ENCODE measurements at regions not wholly inside any gene's neighbourhood (a gene's known extent, or its start where the extent isn't known, plus 50 kb on each side); places are given as distances from the start of the nearest gene placed in this dataset.
"Not testable (repeated sequence)": the region's sequence is repeated elsewhere in the genome, so short reads cannot be mapped to it uniquely, and the experiment has no call there.

- DNase-seq (ENCODE audit: low spot score), result no peak
Measured at GRCh38 chr1:5733596-5733995, 258.6 kb downstream of the NPHP4 start.

DNA sequence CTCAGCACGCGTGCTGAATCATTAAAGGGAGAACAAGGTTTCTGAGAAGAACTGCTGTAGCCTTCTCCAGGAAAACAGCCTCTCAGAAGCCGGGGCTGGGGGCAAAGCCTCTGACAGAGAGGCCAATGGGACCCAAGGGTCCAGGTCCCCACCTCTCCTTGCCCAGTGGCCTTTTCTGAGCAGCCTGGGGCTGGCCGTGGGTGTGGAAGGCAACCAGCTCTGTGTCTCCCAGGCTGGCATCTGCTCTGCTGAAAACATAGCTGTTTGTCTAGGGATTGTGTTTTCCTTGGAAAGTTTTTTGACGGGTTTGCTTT lies 261.2 kb downstream of the NPHP4 start:
- no peak for DNase-seq (ENCODE audit: low spot score)

DNA sequence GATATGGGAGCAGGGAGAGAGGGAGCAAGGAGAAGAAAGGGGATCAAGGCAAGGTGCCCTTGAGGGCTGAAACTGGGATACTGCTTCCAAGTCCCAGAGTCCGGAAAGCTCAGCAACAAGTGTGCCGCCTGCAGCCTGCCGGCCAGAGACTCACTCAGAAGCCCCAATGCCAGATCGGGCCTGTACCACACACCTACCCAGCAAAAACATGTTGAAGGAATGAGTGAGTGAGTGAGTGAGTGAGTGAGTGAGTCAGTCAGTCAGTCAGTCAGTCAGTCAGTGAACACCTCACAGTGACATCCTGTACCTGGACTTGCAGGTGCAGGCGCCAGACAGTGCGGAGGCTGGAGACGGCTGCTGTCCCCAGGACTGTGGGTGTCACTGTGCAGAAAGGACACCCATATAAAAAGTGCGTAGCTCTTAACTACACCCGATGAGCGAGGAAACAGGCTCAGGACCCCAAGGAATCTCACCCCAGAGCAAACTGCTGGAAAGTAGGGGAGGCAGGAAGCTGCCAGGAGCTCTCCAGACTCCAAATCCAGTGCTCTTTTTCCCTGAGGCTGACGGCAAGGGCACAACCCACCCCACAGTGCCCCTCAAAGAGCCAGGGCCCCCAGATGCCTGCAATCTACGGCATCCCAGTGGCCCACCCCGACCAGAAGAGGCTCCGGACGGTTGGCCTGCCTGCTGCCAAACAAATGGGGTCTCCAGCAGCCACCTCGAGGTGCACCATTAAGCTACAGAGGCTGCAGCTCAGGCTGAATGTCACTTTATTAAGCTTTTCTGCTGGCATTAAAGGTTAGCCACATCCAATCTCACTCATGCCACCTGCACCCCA lies 261.7 kb downstream of the NPHP4 start:
- no peak for DNase-seq (ENCODE audit: low spot score)

DNA sequence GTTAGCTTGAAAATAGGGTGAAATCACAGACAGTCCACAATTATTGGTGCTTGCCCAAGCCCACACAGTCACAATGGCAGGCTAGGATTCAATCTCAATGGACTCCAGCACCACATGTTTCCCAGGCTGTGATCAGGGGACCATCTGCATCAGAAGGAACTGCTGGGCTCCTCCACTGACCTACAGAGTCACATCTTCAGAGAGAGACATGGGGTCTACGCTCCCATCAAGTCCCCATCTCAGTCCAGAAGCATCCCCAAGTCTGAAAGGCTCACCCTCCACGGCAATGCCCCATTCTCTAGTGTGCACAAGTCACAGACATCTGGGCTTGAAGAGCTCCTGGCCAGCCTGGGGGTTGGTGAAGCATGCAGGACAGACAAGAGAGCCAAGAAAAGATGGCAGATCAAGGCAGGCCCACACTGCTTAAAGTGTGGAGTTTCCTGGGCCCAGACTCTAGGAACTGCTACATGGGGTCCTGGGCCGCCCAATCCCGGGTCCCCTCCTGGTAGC lies 262.5 kb downstream of the NPHP4 start:
- no peak for DNase-seq (ENCODE audit: low spot score)

DNA sequence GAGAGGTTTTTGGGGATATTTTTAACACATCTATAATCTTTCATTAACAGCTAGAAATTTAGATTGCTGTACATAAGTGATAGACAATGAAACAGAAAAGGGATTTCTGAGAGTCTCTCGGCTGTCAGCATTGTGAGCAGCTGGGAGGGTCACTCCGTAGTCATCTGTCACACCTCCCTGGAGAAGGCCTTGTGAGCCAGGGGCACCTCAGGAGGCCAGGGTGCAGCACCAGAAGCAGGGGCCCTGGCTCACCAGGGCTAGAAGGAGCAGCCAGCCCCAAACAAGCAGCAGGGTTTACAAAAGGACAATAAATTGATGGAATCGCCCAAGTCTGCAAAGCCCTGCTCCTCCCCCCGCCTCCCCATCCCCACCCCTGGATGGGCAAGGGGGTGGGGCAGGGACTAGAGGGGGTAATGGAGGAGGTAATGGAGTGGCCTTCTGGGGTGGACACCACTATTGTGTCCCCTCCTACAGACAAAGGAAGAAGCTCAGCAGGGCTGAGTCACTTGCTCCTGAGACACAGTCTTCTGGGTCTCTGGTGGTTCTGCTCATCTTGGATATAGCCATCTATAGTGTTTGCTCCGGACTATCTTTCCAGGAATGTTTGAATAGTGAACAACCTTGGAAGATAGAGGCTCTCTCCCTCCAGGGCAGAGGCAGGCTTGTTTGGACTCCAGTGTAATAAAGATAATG lies 263.4 kb downstream of the NPHP4 start:
- DNase-seq (ENCODE audit: low spot score), result no peak

- DNase-seq (ENCODE audit: low spot score), result no peak
Measured at GRCh38 chr1:5727871-5728643, 264.2 kb downstream of the NPHP4 start.

GRCh38 chr1:5727191-5727590 lies 265.0 kb downstream of the NPHP4 start:
- no peak for DNase-seq (ENCODE audit: low spot score)

DNA sequence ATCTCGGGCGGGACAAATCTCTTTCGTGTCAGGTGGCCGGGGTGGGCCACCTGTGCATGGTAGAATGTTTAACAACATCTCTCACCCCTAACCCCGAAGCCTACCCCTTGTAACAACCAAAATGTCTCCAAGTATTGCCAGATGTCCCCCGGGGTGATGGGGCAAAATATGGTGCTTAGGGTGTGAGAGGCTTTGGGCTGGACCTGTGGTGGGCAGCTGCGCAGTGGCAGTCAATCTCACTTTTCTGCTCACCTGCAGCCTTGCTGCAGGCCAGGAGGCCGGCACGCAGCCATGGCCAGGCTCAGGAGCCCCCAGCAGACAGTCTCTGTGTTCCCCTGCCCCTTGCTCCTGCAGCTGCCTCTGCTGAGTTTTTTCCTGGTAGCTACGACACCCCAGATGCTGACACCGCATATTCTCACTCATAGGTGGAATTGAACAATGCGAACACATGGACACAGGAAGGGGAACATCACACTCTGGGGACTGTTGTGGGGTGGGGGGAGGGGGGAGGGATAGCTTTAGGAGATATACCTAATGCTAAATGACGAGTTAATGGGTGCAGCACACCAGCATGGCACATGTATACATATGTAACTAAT lies 265.5 kb downstream of the NPHP4 start:
- DNase-seq (ENCODE audit: low spot score), result not testable (repeated sequence)

DNA sequence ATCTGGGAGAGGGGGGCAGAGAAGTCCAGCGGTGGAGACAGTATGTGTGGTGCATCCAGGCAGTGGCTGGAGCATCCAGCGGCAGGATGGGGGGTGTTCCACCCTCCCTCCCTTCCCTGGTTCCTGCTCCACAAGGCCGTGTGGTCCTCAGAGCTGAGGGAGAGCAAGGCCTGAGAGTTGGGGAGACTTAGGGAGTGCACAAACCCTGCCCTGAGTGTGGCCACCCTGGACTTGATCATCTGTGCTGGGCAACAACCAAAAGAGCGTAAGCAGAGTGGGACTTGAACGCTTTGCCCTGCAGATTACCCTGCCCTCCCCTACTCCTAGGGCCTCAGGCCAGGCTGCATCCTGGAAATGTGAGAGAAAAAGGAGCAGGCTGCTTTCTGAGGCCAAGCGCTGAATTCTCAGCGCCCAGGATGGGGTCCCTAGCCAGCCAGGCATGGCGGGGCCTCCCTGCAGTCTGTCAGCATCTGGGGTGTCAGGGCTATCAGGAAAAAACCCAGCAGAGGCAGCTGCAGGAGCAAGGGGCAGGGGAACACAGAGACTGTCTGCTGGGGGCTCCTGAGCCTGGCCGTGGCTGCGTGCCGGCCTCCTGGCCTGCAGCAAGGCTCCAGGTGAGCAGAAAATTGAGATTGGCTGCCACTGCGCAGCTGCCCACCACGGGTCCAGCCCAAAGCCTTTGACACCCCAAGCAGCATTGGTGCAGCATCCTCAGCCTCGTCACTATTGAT lies 266.2 kb downstream of the NPHP4 start:
- no peak for DNase-seq (ENCODE audit: low spot score)

- DNase-seq (ENCODE audit: low spot score), result no peak
Measured at GRCh38 chr1:5725406-5725805, 266.8 kb downstream of the NPHP4 start.

DNA sequence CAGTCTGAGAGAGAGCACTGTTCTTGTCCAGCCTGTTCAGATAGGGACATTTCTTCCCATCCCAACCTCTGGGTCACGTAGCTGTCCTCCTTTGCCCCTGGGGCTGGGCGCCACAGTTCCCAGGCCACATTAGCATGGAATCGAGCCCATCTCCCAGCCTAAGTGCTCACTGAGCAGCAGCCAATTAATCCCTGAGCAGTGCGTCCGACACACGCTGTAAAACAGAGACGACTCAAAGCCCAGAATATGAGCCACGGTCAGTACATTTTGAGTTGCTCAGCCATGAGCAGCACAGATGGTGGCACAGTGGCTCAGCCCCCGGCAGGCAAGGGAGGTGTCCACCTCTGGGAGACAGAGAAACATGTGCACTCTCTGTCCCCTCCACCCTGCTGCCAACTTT lies 267.4 kb downstream of the NPHP4 start:
- no peak for DNase-seq (ENCODE audit: low spot score)

DNA sequence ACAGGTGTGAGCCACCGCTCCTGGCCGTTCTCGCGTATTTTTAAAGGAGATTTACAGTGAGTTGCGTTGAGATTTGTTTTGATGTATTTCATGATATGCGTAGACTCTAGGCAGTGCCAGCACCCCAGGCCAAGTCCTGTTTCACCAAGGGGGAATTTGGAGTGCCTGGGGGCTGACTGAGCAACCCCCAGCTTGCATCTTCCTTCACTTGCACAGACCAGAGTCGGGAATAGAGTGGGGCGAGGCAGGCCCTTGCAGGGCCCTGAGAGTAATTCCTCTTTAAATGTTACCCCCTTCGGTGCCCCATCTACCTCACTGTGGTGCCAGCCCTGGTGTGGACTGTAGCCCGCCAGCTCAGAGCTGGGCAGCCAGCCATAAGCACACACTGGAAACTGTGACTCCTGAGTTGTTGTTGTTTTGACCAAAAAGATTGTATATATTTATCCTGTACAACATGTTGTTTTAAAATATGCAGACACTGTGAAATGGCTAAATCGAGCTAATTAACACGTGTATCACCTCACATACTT lies 269.5 kb downstream of the NPHP4 start:
- DNase-seq (ENCODE audit: low spot score), result no peak

GRCh38 chr1:5721634-5722215 lies 270.5 kb downstream of the NPHP4 start:
- DNase-seq (ENCODE audit: low spot score), result no peak

GRCh38 chr1:5720936-5721335 lies 271.3 kb downstream of the NPHP4 start:
- DNase-seq (ENCODE audit: low spot score), result no peak

GRCh38 chr1:5720484-5720883 lies 271.7 kb downstream of the NPHP4 start:
- DNase-seq (ENCODE audit: low spot score), result no peak

DNA sequence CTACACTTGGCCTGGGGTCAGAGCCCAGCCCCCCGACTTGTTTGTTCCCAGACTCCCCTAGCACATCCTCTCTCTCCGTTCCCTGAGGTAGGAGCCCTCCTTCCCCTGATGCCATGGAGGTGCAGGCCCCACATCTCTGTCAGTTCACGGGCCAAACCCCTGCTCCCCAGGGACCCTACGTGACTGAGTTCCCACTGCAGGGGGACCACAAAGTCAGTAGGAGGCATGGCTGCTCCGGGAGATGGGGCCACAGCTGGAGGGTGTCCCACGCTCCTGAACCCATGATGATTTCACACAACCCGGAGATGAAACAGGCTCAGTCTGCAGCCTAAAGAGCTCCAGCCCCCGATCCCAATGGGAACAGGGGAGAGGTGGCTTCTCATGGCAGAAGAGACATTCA lies 272.2 kb downstream of the NPHP4 start:
- DNase-seq (ENCODE audit: low spot score), result no peak

- DNase-seq (ENCODE audit: low spot score), result no peak
Measured at GRCh38 chr1:5718831-5719632, 273.2 kb downstream of the NPHP4 start.

DNA sequence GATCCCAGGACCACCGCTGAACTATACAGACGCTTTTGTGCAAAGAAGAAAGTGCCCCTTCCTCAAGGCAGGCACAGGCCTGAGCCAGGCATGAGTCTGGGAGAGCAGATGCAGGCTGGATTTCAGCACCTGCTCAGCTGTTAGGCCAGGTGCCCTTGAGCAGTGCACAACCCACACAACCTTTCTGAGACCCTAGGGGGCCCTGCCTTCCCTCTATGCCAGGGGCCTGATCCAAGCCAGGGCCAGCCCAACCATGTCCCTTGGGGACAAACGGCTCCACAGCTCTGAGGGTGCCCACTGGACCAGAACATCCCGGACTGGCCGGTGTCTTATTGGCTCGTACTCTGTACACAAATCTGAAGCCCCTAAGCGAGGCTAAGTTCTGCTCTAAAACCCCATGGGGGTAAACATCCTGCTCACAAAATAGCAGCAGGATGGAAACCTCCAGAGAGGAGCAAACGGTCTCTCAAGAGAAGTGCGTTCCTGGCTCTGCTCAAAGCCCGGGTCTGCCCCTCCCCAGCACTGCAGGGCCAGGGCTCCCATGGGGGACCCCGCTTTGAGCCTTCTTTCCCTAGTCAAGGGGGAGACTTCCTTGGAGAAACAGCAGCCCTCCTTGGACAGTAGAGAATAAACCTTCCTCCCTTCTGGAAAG lies 275.1 kb downstream of the NPHP4 start:
- DNase-seq (ENCODE audit: low spot score), result no peak

DNA sequence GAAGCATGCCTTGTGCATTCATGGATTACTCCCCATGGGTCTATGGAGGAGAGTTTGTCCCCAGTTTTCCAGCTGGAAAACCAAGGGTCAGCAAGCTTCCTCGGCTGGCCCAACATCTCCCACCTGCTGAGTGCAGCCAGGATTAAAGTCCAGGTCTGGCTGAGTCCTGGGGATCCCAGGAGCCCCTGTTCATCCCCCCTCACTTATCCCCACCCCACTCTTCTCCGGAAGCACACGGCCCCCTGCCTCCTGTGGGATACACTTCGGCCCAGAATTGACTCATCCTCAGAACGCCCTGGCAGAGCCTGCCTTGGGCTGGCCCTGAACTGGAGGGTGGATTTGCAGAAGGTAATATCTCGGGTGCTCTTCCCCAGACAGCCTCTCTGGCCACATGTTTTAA lies 276.1 kb downstream of the NPHP4 start:
- DNase-seq (ENCODE audit: low spot score), result no peak
